Tibial nerve (tissue), 4 donors: ENCODE measurements at regions not wholly inside any gene's neighbourhood (a gene's known extent, or its start where the extent isn't known, plus 50 kb on each side); places are given as distances from the start of the nearest gene placed in this dataset.

Source experiments
- EP300 ChIP-seq, 2 donors: sonication (generic); formaldehyde crosslinking; IDR thresholded peaks; one replicate each; pipeline ENCODE4 v1.6.1; 2017; ENCODE audit warnings: antibody characterized with exemption in 2 of 2, mild to moderate bottlenecking in 1 of 2
- TF ChIP-seq, protein P1 (sequence below), 5 experiments: fragments of 200-600 bp in 3 of 5; fragments of 450-650 bp in 2 of 5; sonication (generic) in 3 of 5; IDR thresholded peaks; one replicate each; pipeline ENCODE4 v1.5.1; 2016 to 2019; ENCODE audit warnings: antibody characterized with exemption in 5 of 5, mild to moderate bottlenecking in 3 of 5, moderate library complexity in 2 of 5

DNA sequence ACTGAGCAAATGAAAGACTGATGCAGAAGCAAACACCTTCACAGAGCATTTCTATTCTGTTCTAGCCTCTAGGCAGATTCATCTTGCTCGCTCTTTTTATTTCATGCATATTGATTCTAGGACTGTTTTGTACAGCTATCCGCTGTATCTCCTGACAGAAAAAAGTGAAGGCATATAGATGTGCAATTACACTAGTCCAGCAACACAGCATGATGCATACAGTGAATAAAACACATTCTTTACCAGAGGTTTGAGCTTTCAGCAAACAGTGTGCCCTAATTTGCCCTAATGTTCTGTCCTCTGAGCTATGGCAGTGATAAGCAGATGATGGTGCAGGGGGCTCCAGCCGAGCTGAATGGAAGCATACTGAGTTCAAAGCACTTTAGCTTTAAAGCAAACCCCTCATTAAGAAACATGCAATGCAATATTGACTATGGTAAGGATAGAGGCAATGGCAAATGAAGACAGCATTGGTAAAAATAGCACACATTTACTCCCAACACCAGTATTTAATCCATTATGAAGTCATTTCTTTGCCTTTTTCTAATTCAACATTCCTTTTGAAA lies 141.2 kb upstream of the RGPD4 start:
- no peak for TF ChIP-seq EP300 (IDR thresholded peaks at IDR 0.05)
- TF ChIP-seq, protein P1, sequence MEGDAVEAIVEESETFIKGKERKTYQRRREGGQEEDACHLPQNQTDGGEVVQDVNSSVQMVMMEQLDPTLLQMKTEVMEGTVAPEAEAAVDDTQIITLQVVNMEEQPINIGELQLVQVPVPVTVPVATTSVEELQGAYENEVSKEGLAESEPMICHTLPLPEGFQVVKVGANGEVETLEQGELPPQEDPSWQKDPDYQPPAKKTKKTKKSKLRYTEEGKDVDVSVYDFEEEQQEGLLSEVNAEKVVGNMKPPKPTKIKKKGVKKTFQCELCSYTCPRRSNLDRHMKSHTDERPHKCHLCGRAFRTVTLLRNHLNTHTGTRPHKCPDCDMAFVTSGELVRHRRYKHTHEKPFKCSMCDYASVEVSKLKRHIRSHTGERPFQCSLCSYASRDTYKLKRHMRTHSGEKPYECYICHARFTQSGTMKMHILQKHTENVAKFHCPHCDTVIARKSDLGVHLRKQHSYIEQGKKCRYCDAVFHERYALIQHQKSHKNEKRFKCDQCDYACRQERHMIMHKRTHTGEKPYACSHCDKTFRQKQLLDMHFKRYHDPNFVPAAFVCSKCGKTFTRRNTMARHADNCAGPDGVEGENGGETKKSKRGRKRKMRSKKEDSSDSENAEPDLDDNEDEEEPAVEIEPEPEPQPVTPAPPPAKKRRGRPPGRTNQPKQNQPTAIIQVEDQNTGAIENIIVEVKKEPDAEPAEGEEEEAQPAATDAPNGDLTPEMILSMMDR (IDR thresholded peaks at IDR 0.05), result no peak
